H1 (cell line): ENCODE measurements at regions not wholly inside any gene's neighbourhood (a gene's known extent, or its start where the extent isn't known, plus 50 kb on each side); places are given as distances from the start of the nearest gene placed in this dataset.

Source experiments
- CTCF ChIA-PET: fragments of 300-600 bp; sonication (Branson Sonifier 250); formaldehyde crosslinking; loops from one replicate; lab custom pipeline; 2021; ENCODE audit not compliant: partially characterized antibody; lab: Charles Lee
- POLR2A ChIA-PET: fragments of 300-600 bp; sonication (Branson Sonifier 250); formaldehyde crosslinking; loops from one replicate; lab custom pipeline; 2021; ENCODE audit warnings: inconsistent platforms; ENCODE audit not compliant: partially characterized antibody; lab: Charles Lee
- DNase-seq, 2 experiments: peaks; one replicate each; pipeline versions ENCODE4 v3.0.0 to v3.0.0-alpha.2; 2010 to 2022; ENCODE audit warnings: low spot score in 2 of 2, low read depth in 1 of 2, mixed read lengths in 1 of 2
- FAIRE-seq: peaks from 2 replicates; lab custom pipeline; 2011; peaks lifted over from hg19 to GRCh38; lab: Jason Lieb, UNC
- H2AFZ ChIP-seq: 2 replicates; pipeline ENCODE4 v1.8.1; 2012; ENCODE audit warnings: low read length, inconsistent platforms
- H2AK5ac ChIP-seq: 2 replicates; pipeline ENCODE4 v1.6.1; 2013; ENCODE audit warnings: low read depth, low read length
- H2BK120ac ChIP-seq: replicated peaks from 2 replicates; pipeline ENCODE3; 2013; ENCODE audit warnings: low read depth, low read length, inconsistent platforms
- H2BK12ac ChIP-seq: 2 replicates; pipeline ENCODE4 v1.6.1; 2013; ENCODE audit warnings: low read depth, low read length
- H2BK15ac ChIP-seq: 2 replicates; pipeline ENCODE4 v1.6.1; 2013; ENCODE audit warnings: low read length
- H2BK20ac ChIP-seq: 2 replicates; pipeline ENCODE4 v1.6.1; 2013; ENCODE audit warnings: low read length
- H2BK5ac ChIP-seq: 2 replicates; pipeline ENCODE4 v1.6.1; 2013; ENCODE audit warnings: low read depth, low read length
- H3K14ac ChIP-seq: 2 replicates; pipeline ENCODE4 v1.6.1; 2013; ENCODE audit warnings: inconsistent platforms; ENCODE audit not compliant: insufficient read length
- H3K18ac ChIP-seq: 2 replicates; pipeline ENCODE4 v1.6.1; 2013; ENCODE audit warnings: low read length; ENCODE audit errors: extremely low read depth
- H3K23ac ChIP-seq: 2 replicates; pipeline ENCODE4 v1.6.1; 2013; ENCODE audit warnings: inconsistent platforms; ENCODE audit not compliant: insufficient read length
- H3K23me2 ChIP-seq: 2 replicates; pipeline ENCODE4 v1.6.1; 2013; ENCODE audit warnings: low read depth, low read length
- H3K27ac ChIP-seq: 2 replicates; pipeline ENCODE4 v1.6.1; 2011; ENCODE audit warnings: low read depth, low read length, inconsistent platforms
- H3K27me3 ChIP-seq, 4 experiments: replicated peaks in 1 of 4; 1 replicate in 1 of 4; 2 replicates in 3 of 4; pipeline versions ENCODE4 v1.6.1 to v1.8.1; 2011 to 2013; ENCODE audit warnings: low read length in 3 of 4, mild to moderate bottlenecking in 3 of 4, inconsistent platforms in 2 of 4, mixed read lengths in 2 of 4, moderate library complexity in 1 of 4; ENCODE audit not compliant: control insufficient read depth in 3 of 4, insufficient read depth in 3 of 4; ENCODE audit errors: extremely low read depth in 1 of 4
- H3K36me3 ChIP-seq, 4 experiments: 2 replicates each; pipeline versions ENCODE4 v1.6.1 to v1.8.1; 2011 to 2013; ENCODE audit warnings: mild to moderate bottlenecking in 4 of 4, low read length in 3 of 4, moderate library complexity in 2 of 4, control low read depth in 1 of 4, inconsistent platforms in 1 of 4; ENCODE audit not compliant: insufficient read depth in 4 of 4, control insufficient read depth in 2 of 4
- H3K4ac ChIP-seq: replicated peaks from 2 replicates; pipeline ENCODE3; 2013; ENCODE audit warnings: low read length, low read depth, mixed read lengths, inconsistent platforms; ENCODE audit not compliant: insufficient read length
- H3K4me1 ChIP-seq, 4 experiments: replicated peaks in 1 of 4; 1 replicate in 1 of 4; 2 replicates in 3 of 4; pipeline versions ENCODE4 v1.6.1 to v1.8.1; 2011 to 2013; ENCODE audit warnings: low read length in 3 of 4, inconsistent platforms in 2 of 4, mixed read lengths in 1 of 4; ENCODE audit not compliant: insufficient read depth in 4 of 4, control insufficient read depth in 3 of 4
- H3K4me2 ChIP-seq, 2 experiments: 2 replicates each; pipeline versions ENCODE4 v1.6.1 to v1.8.1; 2011 to 2013; ENCODE audit warnings: low read depth in 2 of 2, low read length in 2 of 2, control low read depth in 1 of 2, inconsistent platforms in 1 of 2, mild to moderate bottlenecking in 1 of 2; ENCODE audit not compliant: insufficient read depth in 1 of 2
- H3K4me3 ChIP-seq, 4 experiments: fragments of 200-600, 300-600 bp in 1 of 4; sonication (generic), shearing (Covaris generic), sonication (Bioruptor Twin) in 1 of 4; 2 replicates each; pipeline versions ENCODE4 v1.5.1 to v1.8.1; 2011 to 2016; ENCODE audit warnings: low read length in 4 of 4, low read depth in 3 of 4, control low read depth in 2 of 4, inconsistent platforms in 2 of 4, mild to moderate bottlenecking in 2 of 4, mixed read lengths in 1 of 4, moderate library complexity in 1 of 4; ENCODE audit not compliant: insufficient read depth in 2 of 4; ENCODE audit errors: extremely low read depth in 1 of 4
- H3K56ac ChIP-seq: replicated peaks from 2 replicates; pipeline ENCODE3; 2013; ENCODE audit warnings: low read depth, mild to moderate bottlenecking, mixed read lengths, low read length, inconsistent platforms; ENCODE audit not compliant: insufficient read length
- H3K79me1 ChIP-seq: 2 replicates; pipeline ENCODE4 v1.6.1; 2013; ENCODE audit warnings: low read depth, low read length, control low read depth
- H3K79me2 ChIP-seq, 2 experiments: 2 replicates each; pipeline versions ENCODE4 v1.6.1 to v1.8.1; 2012 to 2013; ENCODE audit warnings: low read length in 2 of 2, mild to moderate bottlenecking in 2 of 2, inconsistent platforms in 1 of 2; ENCODE audit not compliant: insufficient read depth in 2 of 2, control insufficient read depth in 1 of 2
- H3K9ac ChIP-seq, 4 experiments: replicated peaks in 1 of 4; 1 replicate in 1 of 4; 2 replicates in 3 of 4; pipeline versions ENCODE4 v1.6.1 to v1.8.1; 2011 to 2013; ENCODE audit warnings: low read depth in 3 of 4, low read length in 3 of 4, control low read depth in 2 of 4, mild to moderate bottlenecking in 2 of 4, moderate library complexity in 2 of 4, inconsistent platforms in 1 of 4; ENCODE audit errors: extremely low read depth in 1 of 4
- H3K9me3 ChIP-seq, 2 experiments: 2 replicates each; pipeline versions ENCODE4 v1.6.1 to v1.8.1; 2012 to 2013; ENCODE audit warnings: mild to moderate bottlenecking in 2 of 2, moderate library complexity in 2 of 2, control low read depth in 1 of 2, inconsistent platforms in 1 of 2, low read depth in 1 of 2, low read length in 1 of 2, mixed read lengths in 1 of 2; ENCODE audit not compliant: insufficient read depth in 2 of 2
- H4K20me1 ChIP-seq, 2 experiments: replicated peaks in 1 of 2; 2 replicates each; pipeline versions ENCODE3 to v1.8.1; 2011 to 2013; ENCODE audit warnings: inconsistent platforms in 2 of 2, low read length in 2 of 2, mild to moderate bottlenecking in 1 of 2; ENCODE audit not compliant: insufficient read depth in 2 of 2, control insufficient read depth in 1 of 2
- H4K5ac ChIP-seq: 2 replicates; pipeline ENCODE4 v1.6.1; 2013; ENCODE audit warnings: low read length, low read depth, mixed read lengths, inconsistent platforms; ENCODE audit not compliant: insufficient read length
- H4K8ac ChIP-seq: 2 replicates; pipeline ENCODE4 v1.8.0; 2013; ENCODE audit warnings: mild to moderate bottlenecking, moderate library complexity, low read length, inconsistent platforms; ENCODE audit not compliant: insufficient read depth; ENCODE audit errors: extremely low read depth
- H4K91ac ChIP-seq: replicated peaks from 2 replicates; pipeline ENCODE3; 2013; ENCODE audit warnings: low read length, mixed read lengths, inconsistent platforms; ENCODE audit not compliant: insufficient read length
- BACH1 ChIP-seq: IDR thresholded peaks from 2 replicates; pipeline ENCODE4 v1.6.1; 2012; ENCODE audit warnings: low read length, improper control_type of control experiment
- HDAC6 ChIP-seq: IDR thresholded peaks from one replicate; pipeline ENCODE4 v1.7.1; 2012; ENCODE audit warnings: low read depth, mild to moderate bottlenecking, inconsistent platforms, low read length, moderate library complexity
- MAFK ChIP-seq: IDR thresholded peaks from 2 replicates; pipeline ENCODE4 v1.6.1; 2012; ENCODE audit warnings: low read depth, mild to moderate bottlenecking, improper control_type of control experiment, low read length
- PHF8 ChIP-seq: fragments of 200-600 bp; sonication (generic); conservative IDR thresholded peaks from 2 replicates; pipeline ENCODE4 v1.7.1; 2012; ENCODE audit warnings: low read depth, mild to moderate bottlenecking, inconsistent platforms, low read length, moderate library complexity
- SIN3A ChIP-seq, 2 experiments: IDR thresholded peaks in 1 of 2; conservative IDR thresholded peaks in 1 of 2; 2 replicates each; pipeline ENCODE4 v1.6.1; 2011 to 2012; ENCODE audit warnings: low read length in 2 of 2, improper control_type of control experiment in 1 of 2, low read depth in 1 of 2, mild to moderate bottlenecking in 1 of 2
- SP4 ChIP-seq: IDR thresholded peaks from 2 replicates; pipeline ENCODE4 v1.6.1; 2012; ENCODE audit warnings: low read length, inconsistent platforms
- SRF ChIP-seq: IDR thresholded peaks from 2 replicates; pipeline ENCODE4 v1.6.1; 2011; ENCODE audit warnings: mild to moderate bottlenecking, low read depth, low read length, moderate library complexity
- WGBS, 2 experiments: shearing (Covaris generic) in 1 of 2; methylation state at CpG; one replicate each; pipeline versions ENCODE4 v1.1.6 to v1.1.7; 2013 to 2015; ENCODE audit warnings: low lambda C conversion rate in 2 of 2, mixed read lengths in 2 of 2, inconsistent platforms in 1 of 2, low coverage in 1 of 2, missing lambda C conversion rate in 1 of 2; ENCODE audit not compliant: insufficient replicate concordance in 2 of 2, insufficient coverage in 1 of 2, insufficient read length in 1 of 2; ENCODE audit errors: extremely low coverage in 1 of 2, missing lambda C conversion rate in 1 of 2; 5-methylcytosine and 5-hydroxymethylcytosine counted together
- TF ChIP-seq, protein P1 (sequence below), 3 experiments: IDR thresholded peaks; 1 replicate in 2 of 3; 2 replicates in 1 of 3; pipeline versions ENCODE4 v1.5.1 to v1.6.1; 2011; ENCODE audit warnings: low read length in 3 of 3, mild to moderate bottlenecking in 3 of 3, inconsistent platforms in 2 of 3, low read depth in 1 of 3, moderate library complexity in 1 of 3; ENCODE audit not compliant: insufficient read depth in 1 of 3; ENCODE audit errors: control extremely low read depth in 1 of 3

DNA sequence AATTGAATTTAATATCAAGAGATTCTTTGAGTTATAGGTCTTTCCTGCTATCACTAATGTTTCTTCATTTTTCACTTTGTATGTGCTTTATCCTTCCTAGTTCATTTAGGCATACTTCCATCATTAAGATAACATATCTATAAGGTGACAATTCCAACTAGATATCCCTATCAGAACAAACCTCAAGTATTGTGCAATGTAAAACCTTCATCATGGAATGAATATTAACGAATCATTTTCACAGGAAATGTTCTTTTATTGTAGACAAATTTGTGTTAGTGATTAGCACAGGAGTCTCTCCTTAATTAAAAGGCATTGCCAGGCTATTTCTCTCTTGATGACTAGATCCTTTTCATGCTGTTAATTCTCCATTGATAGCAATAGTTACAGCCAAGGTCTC lies 236.5 kb upstream of the MME start:
- no peaks in the 10 kb centered on the region for H3K27me3 ChIP-seq
- H3K18ac ChIP-seq = no peak overlapping the region
- H3K27ac ChIP-seq = no peak overlapping the region
- no peak overlapping the region for H4K91ac ChIP-seq
- no peak overlapping the region for H2AFZ ChIP-seq
- no peaks in the 10 kb centered on the region for H4K20me1 ChIP-seq
- WGBS, 2 experiments = 70% methylated on average over 1 of the region's 1 CpG; no CpG with 5 or more reads in 1 of the 2 experiments
- H2BK120ac ChIP-seq = no peak overlapping the region
- no peak overlapping the region for H3K4ac ChIP-seq
- no peak for FAIRE-seq
- H2BK12ac ChIP-seq = no peak overlapping the region
- CTCF ChIA-PET = no interaction called here
- H3K36me3 ChIP-seq = no peaks in the 10 kb centered on the region
- no peak overlapping the region for H3K4me3 ChIP-seq
- POLR2A ChIA-PET = no interaction called here
- no peaks in the 10 kb centered on the region for H3K23me2 ChIP-seq
- no peak overlapping the region for H3K56ac ChIP-seq
- no peak overlapping the region for H3K4me2 ChIP-seq
- no peak overlapping the region for H3K23ac ChIP-seq
- no peak overlapping the region for H4K5ac ChIP-seq
- H3K79me2 ChIP-seq = no peaks in the 10 kb centered on the region
- no peak overlapping the region for H2AK5ac ChIP-seq
- H3K14ac ChIP-seq = no peak overlapping the region
- no peaks in the 10 kb centered on the region for H3K9me3 ChIP-seq
- H2BK20ac ChIP-seq = no peak overlapping the region
- no peak for TF ChIP-seq MAFK
- TF ChIP-seq SRF = no peak
- TF ChIP-seq HDAC6 = no peak
- TF ChIP-seq, protein P1, sequence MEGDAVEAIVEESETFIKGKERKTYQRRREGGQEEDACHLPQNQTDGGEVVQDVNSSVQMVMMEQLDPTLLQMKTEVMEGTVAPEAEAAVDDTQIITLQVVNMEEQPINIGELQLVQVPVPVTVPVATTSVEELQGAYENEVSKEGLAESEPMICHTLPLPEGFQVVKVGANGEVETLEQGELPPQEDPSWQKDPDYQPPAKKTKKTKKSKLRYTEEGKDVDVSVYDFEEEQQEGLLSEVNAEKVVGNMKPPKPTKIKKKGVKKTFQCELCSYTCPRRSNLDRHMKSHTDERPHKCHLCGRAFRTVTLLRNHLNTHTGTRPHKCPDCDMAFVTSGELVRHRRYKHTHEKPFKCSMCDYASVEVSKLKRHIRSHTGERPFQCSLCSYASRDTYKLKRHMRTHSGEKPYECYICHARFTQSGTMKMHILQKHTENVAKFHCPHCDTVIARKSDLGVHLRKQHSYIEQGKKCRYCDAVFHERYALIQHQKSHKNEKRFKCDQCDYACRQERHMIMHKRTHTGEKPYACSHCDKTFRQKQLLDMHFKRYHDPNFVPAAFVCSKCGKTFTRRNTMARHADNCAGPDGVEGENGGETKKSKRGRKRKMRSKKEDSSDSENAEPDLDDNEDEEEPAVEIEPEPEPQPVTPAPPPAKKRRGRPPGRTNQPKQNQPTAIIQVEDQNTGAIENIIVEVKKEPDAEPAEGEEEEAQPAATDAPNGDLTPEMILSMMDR (IDR thresholded peaks at IDR 0.05; ENCODE audit: control extremely low read depth in 1 of 3, insufficient read depth in 1 of 3, low read depth in 1 of 3, low read length in 3 of 3) = no peak
- TF ChIP-seq SP4 = no peak
- no peak for TF ChIP-seq PHF8
- TF ChIP-seq BACH1 = no peak
- TF ChIP-seq SIN3A (conservative IDR thresholded peaks at IDR 0.05 in 1 of 2, IDR thresholded peaks at IDR 0.05 in 1 of 2; ENCODE audit: low read depth in 1 of 2, low read length in 2 of 2) = no peak
- TF ChIP-seq, all 59 proteins: peak for 0
- Histone ChIP-seq H3K79me1 (no peaks in the 10 kb centered on the region), H2BK5ac (no peak overlapping the region), H3K9ac (no peak overlapping the region), H3K4me1 (no peaks in the 10 kb centered on the region), H4K8ac (no peak overlapping the region), H2BK15ac (no peak overlapping the region)
- DNase-seq = no peak
